Activated CD4-positive, alpha-beta T cell treated with anti-CD3 and anti-CD28 coated beads, Interleukin-2, Interleukin-6, amounts not matched to agents 100 ng/mL and 50 ng/mL, durations not matched to agents 16 hours and 8 hours (primary cell): ENCODE measurements at regions not wholly inside any gene's neighbourhood (a gene's known extent, or its start where the extent isn't known, plus 50 kb on each side); places are given as distances from the start of the nearest gene placed in this dataset.

Experiments used
- DNase-seq: peaks from one replicate; pipeline ENCODE4 v3.0.0-alpha.2; 2020

GRCh38 chr4:14184265-14184664 is 556.7 kb upstream of the BOD1L1 start:
- DNase-seq = no peak

DNA sequence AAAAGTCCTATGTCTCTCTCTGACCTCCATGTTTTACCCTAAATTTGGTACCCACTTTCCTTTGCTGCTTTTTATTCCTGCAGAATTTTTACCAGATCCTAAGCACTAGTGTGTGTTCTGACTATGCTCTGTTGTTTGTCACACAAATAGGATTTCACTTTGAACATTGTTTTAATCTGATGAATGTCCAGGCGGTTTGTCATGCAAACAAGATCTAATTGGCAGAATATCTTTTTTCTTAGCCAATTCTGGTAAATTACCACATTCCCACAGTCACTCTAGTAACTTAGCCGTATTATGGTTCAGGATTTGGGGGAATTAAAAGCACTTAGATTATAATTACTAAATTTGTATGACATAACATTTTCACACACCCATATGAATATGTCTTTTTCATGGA is 557.2 kb upstream of the BOD1L1 start:
- DNase-seq = no peak

GRCh38 chr4:14188214-14188613 is 560.7 kb upstream of the BOD1L1 start:
- DNase-seq = no peak

- no peak for DNase-seq
Observed at GRCh38 chr4:14193601-14194000, 566.1 kb upstream of the BOD1L1 start.

DNA sequence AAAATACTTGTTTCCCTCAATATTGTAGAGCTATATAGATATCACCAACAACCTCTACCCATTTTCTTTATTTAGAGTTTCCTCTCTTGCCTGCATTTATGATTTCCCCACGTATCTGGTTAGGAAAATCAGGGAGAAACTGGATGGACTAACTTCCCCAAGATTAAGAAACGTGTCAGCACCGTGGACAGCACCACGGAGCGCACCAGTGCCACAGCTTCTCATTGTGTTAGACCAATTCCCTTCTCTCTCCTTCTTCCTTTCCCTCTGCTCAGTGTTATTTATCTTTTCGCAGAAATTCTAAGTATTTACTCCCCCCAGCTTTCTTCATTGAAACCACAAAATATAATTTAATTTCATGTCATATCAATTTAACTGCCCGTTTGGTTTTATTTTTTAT is 568.6 kb upstream of the BOD1L1 start:
- peak; percentile 3 for DNase-seq

- DNase-seq = no peak
Observed at GRCh38 chr4:14215116-14215770, 587.7 kb upstream of the BOD1L1 start.

DNA sequence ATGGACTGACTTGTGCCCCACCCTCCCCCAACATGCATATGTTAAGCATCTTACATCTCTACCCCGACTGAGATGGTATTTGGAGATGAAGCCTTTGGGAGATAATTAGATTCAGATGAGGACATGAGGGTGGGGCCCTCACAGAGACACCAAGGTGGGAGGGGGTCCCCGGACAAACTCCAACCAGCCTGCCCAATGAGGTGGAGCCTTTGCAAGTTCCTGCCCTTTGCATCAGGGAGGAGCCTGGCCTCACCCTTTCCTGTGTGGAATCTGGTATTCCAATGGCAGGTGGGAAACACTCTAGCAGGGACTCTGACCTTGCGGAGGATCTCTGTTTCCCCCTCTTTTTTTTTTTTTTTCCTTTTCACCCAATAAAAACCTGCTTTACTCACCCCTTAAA is 589.9 kb upstream of the BOD1L1 start:
- no peak for DNase-seq

DNA sequence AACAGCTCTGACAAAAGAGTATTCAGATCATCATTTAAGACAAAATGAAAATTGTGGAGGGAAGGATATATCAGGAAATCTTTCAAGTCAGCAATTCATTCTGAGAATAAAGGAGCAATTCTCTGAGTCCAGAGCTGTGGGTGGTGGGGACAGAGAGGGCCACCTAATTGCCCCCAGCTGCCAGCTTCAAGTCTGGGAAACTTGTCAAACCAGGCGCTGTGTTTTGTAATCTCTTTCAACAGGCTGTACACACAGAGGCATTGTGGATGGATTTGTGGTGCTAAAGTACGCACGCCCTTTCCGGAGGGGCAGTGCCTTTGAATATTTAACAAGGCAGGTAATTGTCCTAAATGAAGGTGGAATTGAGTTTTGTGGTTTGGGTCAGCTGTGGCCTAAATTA is 591.1 kb upstream of the BOD1L1 start:
- no peak for DNase-seq

- DNase-seq = no peak
Observed at GRCh38 chr4:14221176-14221575, 593.7 kb upstream of the BOD1L1 start.

- no peak for DNase-seq
Observed at GRCh38 chr4:14222377-14223029, 595.0 kb upstream of the BOD1L1 start.

GRCh38 chr4:14223461-14223860 is 595.9 kb upstream of the BOD1L1 start:
- no peak for DNase-seq

DNA sequence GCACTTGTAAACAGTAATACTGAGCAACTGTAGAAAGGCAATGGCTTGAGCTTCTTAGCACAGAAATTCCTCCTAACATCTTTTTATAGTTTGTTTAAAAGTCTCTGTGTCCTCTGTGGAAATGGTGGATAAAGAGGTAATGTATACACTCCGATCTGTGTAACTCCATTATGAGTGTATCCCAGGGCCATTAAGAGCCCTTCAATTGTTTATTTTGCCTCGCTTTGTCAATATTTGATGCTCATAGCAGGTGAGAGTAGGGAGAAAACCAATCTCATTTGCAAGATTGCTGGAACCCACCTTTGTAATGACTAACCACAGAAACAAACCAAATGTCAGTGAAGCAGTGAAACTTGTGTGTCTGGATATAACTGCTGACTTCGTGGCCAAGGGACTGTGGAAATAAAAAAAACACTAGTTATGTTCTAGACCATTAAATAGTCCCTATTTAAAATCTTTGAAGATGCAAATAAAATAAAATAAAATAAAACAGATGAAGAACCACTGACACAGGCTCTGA is 598.2 kb upstream of the BOD1L1 start:
- no peak for DNase-seq

DNA sequence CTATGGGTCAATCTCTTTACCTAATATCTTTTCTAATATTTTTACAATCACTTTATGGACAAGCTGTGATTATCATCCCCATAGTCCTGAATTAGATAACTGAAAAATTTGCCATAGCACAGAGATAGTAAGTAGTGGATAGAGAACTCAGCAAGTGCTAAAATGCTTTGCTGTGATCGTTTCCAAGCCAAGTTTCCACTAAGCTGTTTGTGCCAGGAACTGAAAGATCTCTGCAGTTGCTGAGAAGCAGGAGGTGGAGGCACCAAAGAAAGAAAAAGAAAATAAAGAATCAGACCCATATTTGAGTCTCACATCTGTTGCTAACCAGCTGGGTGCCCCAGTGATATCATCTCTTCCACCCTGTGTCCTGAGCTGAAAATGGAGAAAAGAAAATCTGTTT is 605.6 kb upstream of the BOD1L1 start:
- no peak for DNase-seq

GRCh38 chr4:14234307-14234706 is 606.8 kb upstream of the BOD1L1 start:
- DNase-seq = no peak

- no peak for DNase-seq
Observed at GRCh38 chr4:14236359-14236758, 608.8 kb upstream of the BOD1L1 start.

DNA sequence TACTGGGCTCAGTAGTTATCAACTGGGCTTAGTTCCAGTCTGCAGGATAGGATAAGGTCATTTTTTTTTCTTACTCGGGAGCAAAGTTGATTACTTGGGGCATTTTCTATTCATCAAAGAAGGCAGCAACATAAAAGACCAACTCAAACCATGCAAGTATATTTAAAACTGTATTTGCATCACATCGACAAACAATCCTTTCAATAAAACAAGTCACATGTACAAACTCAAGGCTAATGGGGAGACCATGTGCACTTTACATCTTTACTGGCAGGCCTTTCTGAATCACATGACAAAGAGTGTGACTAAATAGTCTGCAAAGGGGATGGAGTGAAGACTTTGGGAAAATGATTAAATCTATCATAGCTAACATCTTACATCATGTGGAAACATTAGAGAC is 610.4 kb upstream of the BOD1L1 start:
- no peak for DNase-seq

DNA sequence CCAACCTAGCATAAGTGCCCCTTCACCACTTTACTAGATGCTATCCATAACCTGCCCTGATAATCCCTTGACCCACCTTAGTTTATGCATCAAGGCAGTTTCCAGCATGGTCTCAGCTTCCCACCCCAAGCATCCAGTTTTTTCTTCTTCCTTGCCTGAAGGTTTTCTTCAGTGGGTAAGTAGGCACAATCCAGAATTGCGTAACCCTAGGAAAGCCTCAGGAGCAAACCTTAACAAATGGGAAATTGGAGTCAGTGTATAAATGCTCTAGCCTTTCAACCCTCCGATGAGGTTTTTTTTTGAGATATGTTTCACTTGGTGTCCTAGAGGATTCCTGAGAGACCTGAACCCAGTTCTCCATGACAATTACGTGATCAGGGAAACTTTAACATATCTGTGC is 614.0 kb upstream of the BOD1L1 start:
- no peak for DNase-seq

- no peak for DNase-seq
Observed at GRCh38 chr4:14247767-14248166, 620.2 kb upstream of the BOD1L1 start.

- no peak for DNase-seq
Observed at GRCh38 chr4:14249226-14249625, 621.7 kb upstream of the BOD1L1 start.

DNA sequence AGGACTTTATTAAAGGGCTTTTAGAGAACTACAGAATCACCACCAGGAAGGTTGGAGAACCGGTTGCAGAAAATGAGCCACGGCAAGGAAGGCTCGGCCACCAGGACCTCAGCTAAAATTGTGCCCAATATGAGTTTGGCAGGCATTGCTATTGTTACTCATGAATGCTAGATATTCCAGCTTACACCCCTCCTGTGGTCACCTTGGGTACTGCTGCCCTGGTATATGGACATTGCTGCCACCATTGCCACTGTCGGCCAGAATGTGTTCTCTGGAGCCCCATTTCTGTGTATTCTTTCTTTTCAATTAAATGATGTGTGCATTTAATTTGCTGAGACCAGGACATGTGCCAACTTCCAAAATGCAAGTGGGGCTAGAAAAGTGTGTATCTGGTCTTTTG is 626.7 kb upstream of the BOD1L1 start:
- peak; percentile 3 for DNase-seq

DNA sequence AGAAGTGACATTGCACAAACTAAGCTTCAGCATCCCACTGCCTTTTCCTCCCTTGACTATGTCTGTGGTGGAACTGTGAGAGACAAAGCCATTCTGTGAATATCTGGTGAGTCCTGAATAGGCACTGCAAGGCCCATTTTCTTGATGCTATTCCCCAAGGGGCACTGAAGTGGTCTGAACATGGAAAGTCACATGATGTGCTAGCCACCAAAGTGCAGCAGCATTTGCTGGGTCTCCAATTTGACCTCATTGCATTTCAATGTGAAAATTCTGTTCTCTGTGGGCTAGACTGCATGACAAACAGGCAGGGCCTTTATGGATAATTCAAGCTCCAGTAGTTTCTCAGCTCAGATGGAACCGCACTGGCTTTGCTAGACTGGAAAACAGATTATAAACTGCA is 627.4 kb upstream of the BOD1L1 start:
- DNase-seq = no peak

DNA sequence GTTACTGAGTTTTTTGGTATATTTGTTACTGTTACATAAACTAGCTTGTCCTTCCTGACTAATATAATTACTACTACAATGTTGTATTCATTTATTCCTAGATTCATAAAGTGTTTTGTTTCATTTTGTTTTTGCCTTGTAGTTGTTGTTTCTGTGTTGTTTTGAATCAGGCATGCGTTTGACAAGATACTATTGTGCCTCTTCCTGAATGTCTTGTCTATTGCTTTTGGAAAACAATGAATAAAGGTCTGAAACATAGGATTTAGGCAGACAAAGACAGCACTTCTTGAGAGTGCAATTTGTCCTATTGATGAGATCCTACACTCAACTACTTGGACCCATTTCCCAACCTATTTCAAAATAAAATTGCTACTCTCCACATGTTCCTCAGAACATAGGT is 630.4 kb upstream of the BOD1L1 start:
- DNase-seq = no peak

DNA sequence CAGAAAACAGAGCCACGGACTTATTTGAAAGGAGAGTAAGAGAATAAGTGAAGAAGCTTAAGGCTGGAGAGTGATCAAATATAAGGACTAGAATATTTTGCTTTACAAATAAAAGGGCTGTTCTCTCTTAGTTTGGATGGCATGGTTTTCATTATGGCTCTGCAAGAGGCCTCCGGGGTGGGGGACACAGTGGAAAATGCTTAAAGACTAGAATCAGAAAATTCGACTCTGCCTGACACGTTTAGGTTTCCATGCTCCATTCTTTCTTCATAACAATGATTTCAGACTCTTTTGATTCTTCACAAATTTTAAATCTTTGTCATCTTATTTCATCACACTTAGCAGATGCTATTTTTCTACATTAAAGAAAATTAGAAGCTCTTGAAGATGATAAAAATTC is 632.4 kb upstream of the BOD1L1 start:
- no peak for DNase-seq

DNA sequence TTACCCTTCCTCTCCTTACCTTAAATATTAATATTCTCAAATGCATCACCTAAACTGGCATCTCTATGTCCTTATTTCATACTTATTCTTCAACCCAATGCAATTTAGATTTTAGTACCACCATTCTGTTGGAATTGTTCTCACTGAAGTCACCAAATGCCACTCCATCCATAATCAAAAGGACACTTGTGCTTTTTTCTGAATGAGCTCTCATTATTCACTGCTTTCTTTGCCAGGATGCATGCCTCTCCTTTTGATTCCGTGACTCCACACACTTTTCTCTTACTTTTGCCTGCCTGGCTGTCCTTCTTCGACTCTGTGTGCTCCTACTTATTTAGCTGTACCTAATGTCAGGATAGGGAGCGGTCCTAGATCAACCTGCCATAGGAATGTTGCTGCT is 633.1 kb upstream of the BOD1L1 start:
- DNase-seq = no peak

- no peak for DNase-seq
Observed at GRCh38 chr4:14262221-14262620, 634.7 kb upstream of the BOD1L1 start.
